Posterior cingulate gyrus (tissue), 11 donors: ENCODE measurements at regions not wholly inside any gene's neighbourhood (a gene's known extent, or its start where the extent isn't known, plus 50 kb on each side); places are given as distances from the start of the nearest gene placed in this dataset.
A peak's percentile ranks its signal among the peaks of the same experiment; 100 is the strongest.

Source experiments
- DNase-seq, 10 donors: peaks; one replicate each; pipeline versions ENCODE4 v3.0.0 to v3.0.0-alpha.2; 2020 to 2021; ENCODE audit warnings: mixed read lengths in 3 of 10
- intact Hi-C: fragments of 100-400 bp; cut with DNase I; formaldehyde crosslinking; loops from one replicate; pipeline ENCODE4 v1.15.1; 2023

DNA sequence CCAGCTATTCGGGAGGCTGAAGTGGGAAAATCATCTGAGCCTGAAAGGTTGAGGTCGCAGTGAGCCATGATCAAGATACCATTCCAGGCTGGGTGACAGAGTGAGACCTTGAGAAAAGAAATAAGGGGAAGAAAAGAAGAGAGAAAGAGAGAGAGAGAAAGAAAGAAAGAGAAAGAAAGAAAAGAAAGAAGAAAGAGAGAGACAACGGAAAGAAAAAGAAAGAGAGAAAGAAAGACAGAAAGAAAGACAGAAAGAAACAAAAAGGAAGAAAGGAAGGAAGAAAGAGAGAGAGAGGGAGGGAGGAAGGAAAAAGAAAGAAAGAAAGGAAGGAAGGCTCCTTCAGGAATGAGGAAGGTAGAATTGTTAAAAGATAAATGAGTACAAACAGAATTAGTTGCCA, 84.5 kb downstream of the RPL22L1 start:
- intact Hi-C loops = no loop called here

DNA sequence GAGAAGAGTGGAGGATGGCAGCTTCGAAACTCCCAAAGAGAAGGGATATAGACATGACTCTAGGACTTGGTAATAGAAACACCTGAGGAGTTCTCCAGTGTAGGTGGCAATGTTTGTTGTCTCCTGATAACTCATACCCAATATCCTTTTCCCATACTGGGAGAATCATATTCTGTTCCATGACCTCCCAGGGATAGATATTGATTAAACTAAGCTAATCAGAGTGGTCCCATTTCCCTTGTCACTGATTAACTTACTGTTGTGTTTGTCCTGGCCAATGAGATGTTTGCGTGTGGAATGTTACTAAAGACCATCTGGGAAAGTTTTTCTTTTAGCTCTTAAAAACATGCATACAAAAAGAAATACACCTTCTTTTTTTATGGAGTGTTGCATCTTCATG, 85.6 kb downstream of the RPL22L1 start:
- DNase-seq = no peak
- intact Hi-C loops = no loop called here

More for the DNA sequence above, 84.5 kb downstream of the RPL22L1 start:
- no peak for DNase-seq

GRCh38 chr3:170780955-170781354, 89.0 kb downstream of the RPL22L1 start:
- DNase-seq = no peak
- intact Hi-C loops = no loop called here

GRCh38 chr3:170780471-170780870, 89.5 kb downstream of the RPL22L1 start:
- DNase-seq = no peak
- intact Hi-C loops = no loop called here

DNA sequence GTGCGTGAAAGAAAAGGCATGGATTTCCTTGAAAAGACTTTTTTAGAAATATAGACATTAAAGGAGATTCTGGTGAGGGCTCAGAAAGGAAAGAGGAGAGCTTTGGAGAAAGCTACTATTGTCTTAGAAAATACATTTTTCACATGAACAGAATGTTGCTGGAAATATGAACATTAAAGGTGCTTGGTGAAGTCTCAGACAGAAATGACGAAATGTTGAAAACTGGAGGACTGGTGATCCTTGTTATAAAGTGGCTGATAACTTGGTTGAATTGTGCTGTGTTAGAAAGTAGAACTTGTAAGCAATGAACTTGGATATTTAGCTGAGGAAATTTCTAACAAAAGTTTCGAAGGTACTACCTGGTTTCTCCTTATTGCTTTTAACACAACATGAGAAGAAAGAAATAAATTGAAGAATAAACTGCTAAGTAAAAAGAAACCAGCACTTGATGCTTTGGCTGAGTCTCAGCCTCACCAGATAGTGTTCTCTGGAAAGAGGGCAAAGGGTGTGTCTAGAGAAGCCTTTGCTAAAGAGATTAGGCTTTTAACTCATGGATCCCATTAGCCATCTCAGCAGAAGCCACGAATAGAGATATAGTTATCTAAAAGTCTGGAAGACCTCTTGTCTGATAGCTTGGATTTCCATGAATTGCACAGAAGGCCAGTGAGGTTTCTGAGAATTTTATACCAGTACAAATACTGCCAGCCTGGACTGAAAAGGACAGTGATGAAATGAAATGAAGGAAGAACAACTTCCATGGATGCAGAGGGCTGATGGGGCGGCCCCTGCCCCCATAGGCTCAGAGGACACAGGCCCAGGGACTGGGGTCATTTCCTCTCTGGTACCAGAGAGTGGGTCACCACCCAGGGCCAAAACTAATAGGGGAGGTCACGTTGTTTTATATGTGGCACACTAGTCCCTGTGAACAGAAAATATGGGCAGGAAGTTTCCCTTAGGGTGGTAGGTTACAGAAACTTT, 91.5 kb downstream of the RPL22L1 start:
- intact Hi-C loops = no loop called here
- no peak for DNase-seq

DNA sequence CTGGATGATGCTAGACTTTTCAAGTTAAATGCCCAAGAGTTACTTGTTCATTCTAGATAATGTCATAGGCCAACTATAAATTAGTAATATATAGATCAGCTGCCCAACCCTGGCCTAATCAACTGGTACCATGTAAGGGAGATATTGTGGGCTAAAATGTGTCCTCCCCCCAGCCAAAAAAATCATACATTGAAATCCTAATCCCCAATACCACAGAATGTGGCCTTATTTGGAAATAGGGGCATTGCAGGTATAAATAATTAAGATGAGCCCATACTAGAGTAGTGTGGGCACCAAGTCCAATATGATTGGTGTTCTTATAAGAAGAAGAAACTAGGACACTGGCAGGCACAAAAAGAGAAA, 92.5 kb downstream of the RPL22L1 start:
- no peak for DNase-seq
- intact Hi-C loops = no loop called here

GRCh38 chr3:170776887-170777563, 93.0 kb downstream of the RPL22L1 start:
- intact Hi-C loops = no loop called here
- DNase-seq = no peak

GRCh38 chr3:170773682-170774425, 96.1 kb downstream of the RPL22L1 start:
- intact Hi-C loops = no loop called here
- no peak for DNase-seq

DNA sequence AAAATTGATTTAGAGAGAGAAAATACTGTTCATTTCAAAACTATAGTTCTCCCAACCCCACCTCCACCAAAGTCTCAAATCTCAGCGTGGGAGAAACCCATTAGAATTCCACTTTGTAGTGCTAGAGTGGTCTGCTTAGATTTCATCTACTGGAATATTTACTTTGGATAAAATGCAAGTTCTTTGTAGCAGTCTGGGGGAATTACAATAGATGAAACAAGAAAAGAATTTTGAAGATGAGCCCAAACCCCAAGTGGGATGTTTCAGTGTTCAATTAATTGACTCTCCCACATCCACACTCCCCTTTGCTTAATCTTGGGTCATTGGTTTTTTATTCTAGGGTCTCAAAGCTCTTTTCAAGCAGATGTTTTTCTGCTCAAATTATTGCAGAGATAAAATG, 97.8 kb downstream of the RPL22L1 start:
- DNase-seq = no peak
- intact Hi-C loops = no loop called here

DNA sequence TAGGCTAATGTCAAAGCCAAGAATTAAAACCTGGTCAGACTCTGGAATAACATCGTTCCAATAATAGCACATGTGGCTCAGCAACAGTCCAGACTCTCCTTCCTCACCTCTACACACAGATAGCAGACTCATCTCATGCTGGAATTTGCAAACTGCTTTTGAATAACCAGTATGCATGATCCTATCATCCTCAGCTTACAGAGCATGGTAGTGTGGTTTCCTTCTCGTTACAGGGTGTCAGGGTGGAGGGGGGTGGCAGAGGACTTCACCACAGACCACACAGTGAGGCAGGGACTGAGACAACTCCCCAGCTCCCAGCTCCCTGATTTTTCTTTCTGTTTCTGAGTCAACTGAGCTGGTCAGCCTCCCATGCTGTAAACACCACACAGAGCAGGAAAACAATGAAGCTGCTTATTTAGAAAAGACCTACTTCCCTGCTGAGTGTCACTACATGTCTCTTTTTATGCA, 101.6 kb downstream of the RPL22L1 start:
- intact Hi-C loops = no loop called here

GRCh38 chr3:170767576-170767941, 102.4 kb downstream of the RPL22L1 start:
- intact Hi-C loops = no loop called here
- no peak for DNase-seq

More for the DNA sequence above, 101.6 kb downstream of the RPL22L1 start:
- peak in 3 of 10 donors; percentile 4 to 30 (median 25) for DNase-seq

DNA sequence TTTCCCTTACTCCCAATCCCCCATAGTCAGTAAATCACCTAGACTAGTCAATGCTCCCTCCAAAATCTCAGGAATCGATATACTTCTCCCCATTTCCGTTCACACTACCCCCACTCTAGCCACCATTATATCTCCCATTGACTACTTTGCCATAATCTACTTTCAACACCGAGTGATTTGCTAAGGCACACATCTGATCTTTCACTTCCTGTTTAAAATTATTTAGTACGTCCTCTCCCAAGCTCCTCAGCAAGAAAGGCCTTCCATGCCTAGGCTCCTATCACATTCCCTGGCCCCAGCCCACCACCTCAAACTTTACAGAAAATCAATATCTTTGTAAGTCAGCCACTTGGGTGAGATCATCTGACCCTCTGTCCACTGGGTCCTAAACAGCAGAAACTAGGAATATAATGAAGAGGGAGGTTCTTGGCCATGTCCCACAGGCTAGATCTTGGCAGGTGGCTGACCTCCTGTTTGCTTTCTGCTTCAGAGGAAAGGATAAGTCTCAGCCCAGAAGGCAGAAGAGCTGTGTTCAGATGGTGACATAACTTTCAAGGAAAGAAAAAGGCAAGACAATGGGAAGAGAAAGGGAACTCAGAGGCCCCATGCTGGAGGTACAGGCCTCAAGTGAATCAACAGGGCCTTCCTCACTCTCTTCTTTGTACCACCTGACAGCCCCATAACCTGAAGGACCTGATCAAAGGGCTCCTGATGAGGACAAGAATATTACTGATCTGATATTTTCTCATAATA, 103.0 kb downstream of the RPL22L1 start:
- no peak for DNase-seq
- intact Hi-C loops = no loop called here

DNA sequence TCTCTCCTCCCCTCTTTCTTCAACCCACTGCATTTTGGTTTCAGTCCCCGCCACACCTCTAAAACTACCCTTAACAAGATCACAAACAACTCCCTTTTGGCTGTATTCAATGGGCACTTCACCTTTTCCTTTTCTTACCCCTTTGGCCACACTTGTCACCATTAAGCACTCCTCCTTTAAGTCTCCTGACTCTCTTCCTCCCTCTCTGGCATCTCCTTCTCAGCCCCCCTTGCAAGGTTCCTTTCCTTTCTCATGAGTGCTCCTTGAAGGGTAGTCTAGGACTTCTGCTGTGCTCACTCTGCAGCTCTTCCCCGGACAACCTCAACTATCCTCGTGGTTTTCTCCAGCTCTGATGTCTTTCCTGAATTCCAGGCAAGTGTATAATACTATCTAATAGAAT, 103.7 kb downstream of the RPL22L1 start:
- intact Hi-C loops = no loop called here
- DNase-seq = no peak

DNA sequence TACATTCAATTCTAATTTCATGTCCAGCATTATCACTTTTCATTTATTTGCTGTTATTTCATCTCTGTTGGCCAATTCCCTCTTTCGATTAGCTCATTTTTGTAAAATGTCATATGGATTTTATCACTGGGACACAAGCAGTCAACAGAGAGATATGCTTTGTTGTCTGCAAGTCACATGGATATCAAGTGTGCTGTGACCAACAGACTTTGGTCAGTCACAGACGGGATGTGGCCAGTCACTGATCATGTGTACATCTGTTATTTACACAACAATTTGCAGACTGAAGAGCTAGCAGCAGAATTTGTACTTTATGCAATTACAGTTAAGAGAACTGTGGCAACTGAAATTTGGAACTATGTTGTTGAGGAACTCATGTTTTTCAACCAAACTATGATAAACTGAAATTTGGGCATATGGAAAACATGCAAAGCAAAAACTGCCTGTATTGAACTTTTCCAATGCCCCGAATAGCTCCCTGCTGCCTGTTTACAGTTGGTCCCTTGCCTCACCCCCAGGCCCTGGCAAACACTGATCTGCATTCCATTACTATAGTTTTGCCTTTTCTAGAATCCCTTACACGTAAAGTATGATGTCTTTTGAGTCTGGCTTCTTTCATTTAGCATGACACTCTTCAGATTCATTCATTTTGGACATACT, 104.4 kb downstream of the RPL22L1 start:
- intact Hi-C loops = no loop called here
- DNase-seq = peak in 1 of 10 donors; percentile 20

DNA sequence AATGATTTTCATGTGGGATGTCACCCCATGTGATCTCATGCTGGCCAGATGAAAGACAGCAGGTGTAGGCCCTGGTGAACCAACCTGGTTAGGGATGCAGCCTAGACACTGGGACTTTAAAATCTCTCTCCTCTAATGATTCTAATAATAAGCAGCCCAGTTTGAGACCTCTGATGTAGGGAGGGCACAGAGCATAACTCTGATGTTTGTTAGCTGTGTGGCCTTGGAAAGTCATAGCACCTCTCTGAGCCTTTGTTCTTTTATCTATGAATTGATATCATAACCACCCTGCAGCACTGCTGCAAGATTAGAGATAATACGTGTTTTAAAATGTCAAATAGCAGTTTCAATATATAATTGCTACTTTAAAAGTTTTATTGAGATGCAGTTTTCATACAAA, 106.0 kb downstream of the RPL22L1 start:
- intact Hi-C loops = no loop called here
- DNase-seq = no peak

DNA sequence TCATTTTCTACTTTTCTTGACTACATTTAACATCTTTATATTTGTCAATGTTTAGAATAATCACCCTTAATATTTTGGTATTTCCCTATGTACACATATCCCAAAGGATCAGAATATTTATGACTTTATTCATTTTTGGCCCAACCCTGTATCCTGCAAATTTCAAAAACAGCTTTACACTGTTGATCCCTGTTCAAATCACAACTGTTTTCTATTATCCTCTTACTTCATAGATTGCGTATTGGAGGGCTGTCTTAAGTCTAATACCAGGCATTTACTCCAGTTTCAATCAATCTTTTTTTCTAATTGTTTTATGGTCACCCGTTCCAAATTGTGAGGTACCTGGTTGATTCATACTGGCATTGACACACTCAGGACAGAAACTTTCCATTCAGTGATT, 107.9 kb downstream of the RPL22L1 start:
- intact Hi-C loops = no loop called here

DNA sequence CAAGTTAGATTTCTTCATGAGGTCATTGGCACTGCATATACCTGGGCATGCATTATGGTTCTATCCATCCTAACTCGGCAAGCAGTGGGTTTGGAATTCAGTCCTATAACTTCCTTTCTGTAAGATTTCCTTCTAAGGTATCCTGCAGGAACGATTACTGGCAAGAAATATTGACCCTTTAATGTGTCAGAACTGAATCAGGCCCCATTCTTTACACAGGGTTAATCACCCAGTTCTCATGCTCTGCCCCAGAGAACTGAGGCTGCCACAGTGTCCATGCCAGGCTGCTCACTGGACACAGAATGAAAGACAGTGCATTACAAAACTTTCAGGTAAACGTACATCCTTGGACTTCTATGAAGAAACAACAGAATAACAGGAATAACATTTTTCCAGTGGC, 108.9 kb downstream of the RPL22L1 start:
- no peak for DNase-seq
- intact Hi-C loops = no loop called here

More for the DNA sequence above, 107.9 kb downstream of the RPL22L1 start:
- DNase-seq = no peak

- intact Hi-C loops = no loop called here
- no peak for DNase-seq
Observed at GRCh38 chr3:170760174-170760526, 109.8 kb downstream of the RPL22L1 start.

- DNase-seq = no peak
- intact Hi-C loops = no loop called here
Observed at GRCh38 chr3:170759511-170760173, 110.4 kb downstream of the RPL22L1 start.
